GM23338 (cell line): ENCODE measurements at regions not wholly inside any gene's neighbourhood (a gene's known extent, or its start where the extent isn't known, plus 50 kb on each side); places are given as distances from the start of the nearest gene placed in this dataset.

Experiments used
- ATAC-seq: fragments of 200-7000 bp; cut with Tn5 transposase; 3 replicates; pipeline ENCODE4 v1.9.1; 2020
- DNase-seq: peaks from one replicate; pipeline ENCODE4 v3.0.0-alpha.2; 2015; ENCODE audit warnings: low spot score
- H2AFZ ChIP-seq: fragments of 200-600 bp; sonication (generic); 2 replicates; pipeline ENCODE4 v1.8.0; 2016; ENCODE audit warnings: antibody characterized with exemption, mild to moderate bottlenecking, moderate library complexity
- H3F3A ChIP-seq: fragments of 200-600 bp; sonication (generic); replicated peaks from 2 replicates; pipeline ENCODE4 v1.8.0; 2017; ENCODE audit warnings: antibody characterized with exemption, mixed run types, low read depth
- H3K27ac ChIP-seq: fragments of 200-600 bp; sonication (generic); 2 replicates; pipeline ENCODE4 v1.6.1; 2016; ENCODE audit warnings: low read depth
- H3K27me3 ChIP-seq: fragments of 200-600 bp; sonication (generic); 2 replicates; pipeline ENCODE4 v1.8.0; 2016; ENCODE audit warnings: mild to moderate bottlenecking, mixed run types, moderate library complexity; ENCODE audit not compliant: insufficient read depth
- H3K36me3 ChIP-seq: fragments of 200-600 bp; sonication (generic); 2 replicates; pipeline ENCODE4 v1.8.0; 2016; ENCODE audit warnings: mild to moderate bottlenecking; ENCODE audit not compliant: insufficient read depth
- H3K4me1 ChIP-seq: fragments of 200-600 bp; sonication (generic); 2 replicates; pipeline ENCODE4 v1.8.0; 2016; ENCODE audit warnings: mild to moderate bottlenecking, moderate library complexity; ENCODE audit not compliant: insufficient read depth
- H3K4me2 ChIP-seq: fragments of 200-600 bp; sonication (generic); 2 replicates; pipeline ENCODE4 v1.7.1; 2017; ENCODE audit warnings: mixed run types
- H3K4me3 ChIP-seq: fragments of 200-600 bp; sonication (generic); 2 replicates; pipeline ENCODE4 v1.6.1; 2016; ENCODE audit warnings: mixed run types
- H3K79me2 ChIP-seq: fragments of 200-600 bp; sonication (generic); replicated peaks from 2 replicates; pipeline ENCODE4 v1.8.0; 2017; ENCODE audit warnings: mild to moderate bottlenecking; ENCODE audit not compliant: insufficient read depth
- H3K9me2 ChIP-seq: fragments of 200-600 bp; sonication (generic); 2 replicates; pipeline ENCODE4 v1.8.0; 2017; ENCODE audit not compliant: insufficient read depth
- H4K20me1 ChIP-seq: fragments of 200-600 bp; sonication (generic); replicated peaks from 2 replicates; pipeline ENCODE4 v1.8.0; 2017; ENCODE audit warnings: mild to moderate bottlenecking; ENCODE audit not compliant: insufficient read depth
- H3K27ac Mint-ChIP-seq: 2 replicates; pipeline ENCODE4 v1.8.0; 2020; ENCODE audit warnings: inconsistent platforms, mild to moderate bottlenecking, moderate library complexity, mixed read lengths
- H3K27me3 Mint-ChIP-seq: 3 replicates; pipeline ENCODE4 v1.8.0; 2022; ENCODE audit warnings: low read depth, mild to moderate bottlenecking, moderate library complexity, mixed read lengths, inconsistent platforms; ENCODE audit not compliant: insufficient read depth, poor library complexity
- H3K36me3 Mint-ChIP-seq: 3 replicates; pipeline ENCODE4 v1.8.0; 2021; ENCODE audit warnings: low read depth, mild to moderate bottlenecking, inconsistent platforms, moderate library complexity, mixed read lengths
- H3K4me1 Mint-ChIP-seq: 3 replicates; pipeline ENCODE4 v1.8.0; 2020; ENCODE audit warnings: mild to moderate bottlenecking, inconsistent platforms, mixed read lengths
- H3K4me3 Mint-ChIP-seq: 3 replicates; pipeline ENCODE4 v1.8.0; 2021; ENCODE audit warnings: moderate library complexity, mild to moderate bottlenecking, inconsistent platforms, mixed read lengths
- H3K9me3 Mint-ChIP-seq: 3 replicates; pipeline ENCODE4 v1.8.0; 2020; ENCODE audit warnings: moderate library complexity, mild to moderate bottlenecking, inconsistent platforms, mixed read lengths
- CREB1 ChIP-seq: fragments of 250-450 bp; sonication (Bioruptor Pico); IDR thresholded peaks from 2 replicates; pipeline ENCODE4 v1.5.0; 2020; ENCODE audit warnings: low read depth, mild to moderate bottlenecking, moderate library complexity
- JUNB ChIP-seq: IDR thresholded peaks from one replicate; pipeline ENCODE4 v1.6.1; 2016; ENCODE audit warnings: antibody characterized with exemption; ENCODE audit not compliant: unreplicated experiment
- NANOG ChIP-seq: IDR thresholded peaks from 2 replicates; pipeline ENCODE4 v1.6.1; 2016; ENCODE audit warnings: antibody characterized with exemption, borderline replicate concordance
- STAT1 ChIP-seq: IDR thresholded peaks from one replicate; pipeline ENCODE4 v1.6.1; 2016; ENCODE audit warnings: antibody characterized with exemption; ENCODE audit not compliant: unreplicated experiment
- ZNF114 ChIP-seq: fragments of 250-450 bp; sonication (Bioruptor Pico); IDR thresholded peaks from 2 replicates; pipeline ENCODE4 v1.5.0; 2020; ENCODE audit warnings: mild to moderate bottlenecking, moderate library complexity
- ZNF331 ChIP-seq: fragments of 250-450 bp; sonication (Bioruptor Pico); IDR thresholded peaks from 2 replicates; pipeline ENCODE4 v1.5.0; 2020; ENCODE audit warnings: low read depth, mild to moderate bottlenecking, moderate library complexity
- TF ChIP-seq, protein P1 (sequence below): fragments of 250-450 bp; sonication (Bioruptor Pico); IDR thresholded peaks from 2 replicates; pipeline ENCODE4 v1.5.0; 2020; ENCODE audit warnings: mild to moderate bottlenecking, moderate library complexity
- TF ChIP-seq, protein P2 (sequence below), 2 experiments: fragments of 200-600 bp in 1 of 2; sonication (generic) in 1 of 2; conservative IDR thresholded peaks; 2 replicates each; pipeline versions ENCODE4 v1.5.1 to v1.6.1; 2016 to 2017; ENCODE audit warnings: antibody characterized with exemption in 2 of 2, low read depth in 2 of 2, mild to moderate bottlenecking in 2 of 2, moderate library complexity in 1 of 2

DNA sequence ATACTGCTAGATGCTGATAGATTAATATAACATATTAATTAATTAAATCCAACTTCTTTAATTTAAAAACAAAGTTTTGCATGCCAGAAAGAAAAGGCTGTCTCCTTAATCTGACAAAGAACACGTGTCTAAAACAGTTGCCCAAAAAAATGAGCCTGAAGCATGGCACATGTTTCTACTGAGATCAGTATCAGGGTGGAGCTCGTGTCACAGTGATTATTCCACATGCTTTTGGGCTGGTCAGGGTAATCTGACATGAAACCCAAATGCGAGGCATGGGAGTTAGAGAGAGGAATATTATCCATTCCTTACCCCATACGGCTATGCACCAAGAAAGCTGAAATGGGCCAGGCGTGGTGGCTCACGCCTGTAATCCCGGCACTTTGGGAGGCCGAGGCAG, 79.4 kb upstream of the ADRA2C start (continued):
- TF ChIP-seq, protein P1, sequence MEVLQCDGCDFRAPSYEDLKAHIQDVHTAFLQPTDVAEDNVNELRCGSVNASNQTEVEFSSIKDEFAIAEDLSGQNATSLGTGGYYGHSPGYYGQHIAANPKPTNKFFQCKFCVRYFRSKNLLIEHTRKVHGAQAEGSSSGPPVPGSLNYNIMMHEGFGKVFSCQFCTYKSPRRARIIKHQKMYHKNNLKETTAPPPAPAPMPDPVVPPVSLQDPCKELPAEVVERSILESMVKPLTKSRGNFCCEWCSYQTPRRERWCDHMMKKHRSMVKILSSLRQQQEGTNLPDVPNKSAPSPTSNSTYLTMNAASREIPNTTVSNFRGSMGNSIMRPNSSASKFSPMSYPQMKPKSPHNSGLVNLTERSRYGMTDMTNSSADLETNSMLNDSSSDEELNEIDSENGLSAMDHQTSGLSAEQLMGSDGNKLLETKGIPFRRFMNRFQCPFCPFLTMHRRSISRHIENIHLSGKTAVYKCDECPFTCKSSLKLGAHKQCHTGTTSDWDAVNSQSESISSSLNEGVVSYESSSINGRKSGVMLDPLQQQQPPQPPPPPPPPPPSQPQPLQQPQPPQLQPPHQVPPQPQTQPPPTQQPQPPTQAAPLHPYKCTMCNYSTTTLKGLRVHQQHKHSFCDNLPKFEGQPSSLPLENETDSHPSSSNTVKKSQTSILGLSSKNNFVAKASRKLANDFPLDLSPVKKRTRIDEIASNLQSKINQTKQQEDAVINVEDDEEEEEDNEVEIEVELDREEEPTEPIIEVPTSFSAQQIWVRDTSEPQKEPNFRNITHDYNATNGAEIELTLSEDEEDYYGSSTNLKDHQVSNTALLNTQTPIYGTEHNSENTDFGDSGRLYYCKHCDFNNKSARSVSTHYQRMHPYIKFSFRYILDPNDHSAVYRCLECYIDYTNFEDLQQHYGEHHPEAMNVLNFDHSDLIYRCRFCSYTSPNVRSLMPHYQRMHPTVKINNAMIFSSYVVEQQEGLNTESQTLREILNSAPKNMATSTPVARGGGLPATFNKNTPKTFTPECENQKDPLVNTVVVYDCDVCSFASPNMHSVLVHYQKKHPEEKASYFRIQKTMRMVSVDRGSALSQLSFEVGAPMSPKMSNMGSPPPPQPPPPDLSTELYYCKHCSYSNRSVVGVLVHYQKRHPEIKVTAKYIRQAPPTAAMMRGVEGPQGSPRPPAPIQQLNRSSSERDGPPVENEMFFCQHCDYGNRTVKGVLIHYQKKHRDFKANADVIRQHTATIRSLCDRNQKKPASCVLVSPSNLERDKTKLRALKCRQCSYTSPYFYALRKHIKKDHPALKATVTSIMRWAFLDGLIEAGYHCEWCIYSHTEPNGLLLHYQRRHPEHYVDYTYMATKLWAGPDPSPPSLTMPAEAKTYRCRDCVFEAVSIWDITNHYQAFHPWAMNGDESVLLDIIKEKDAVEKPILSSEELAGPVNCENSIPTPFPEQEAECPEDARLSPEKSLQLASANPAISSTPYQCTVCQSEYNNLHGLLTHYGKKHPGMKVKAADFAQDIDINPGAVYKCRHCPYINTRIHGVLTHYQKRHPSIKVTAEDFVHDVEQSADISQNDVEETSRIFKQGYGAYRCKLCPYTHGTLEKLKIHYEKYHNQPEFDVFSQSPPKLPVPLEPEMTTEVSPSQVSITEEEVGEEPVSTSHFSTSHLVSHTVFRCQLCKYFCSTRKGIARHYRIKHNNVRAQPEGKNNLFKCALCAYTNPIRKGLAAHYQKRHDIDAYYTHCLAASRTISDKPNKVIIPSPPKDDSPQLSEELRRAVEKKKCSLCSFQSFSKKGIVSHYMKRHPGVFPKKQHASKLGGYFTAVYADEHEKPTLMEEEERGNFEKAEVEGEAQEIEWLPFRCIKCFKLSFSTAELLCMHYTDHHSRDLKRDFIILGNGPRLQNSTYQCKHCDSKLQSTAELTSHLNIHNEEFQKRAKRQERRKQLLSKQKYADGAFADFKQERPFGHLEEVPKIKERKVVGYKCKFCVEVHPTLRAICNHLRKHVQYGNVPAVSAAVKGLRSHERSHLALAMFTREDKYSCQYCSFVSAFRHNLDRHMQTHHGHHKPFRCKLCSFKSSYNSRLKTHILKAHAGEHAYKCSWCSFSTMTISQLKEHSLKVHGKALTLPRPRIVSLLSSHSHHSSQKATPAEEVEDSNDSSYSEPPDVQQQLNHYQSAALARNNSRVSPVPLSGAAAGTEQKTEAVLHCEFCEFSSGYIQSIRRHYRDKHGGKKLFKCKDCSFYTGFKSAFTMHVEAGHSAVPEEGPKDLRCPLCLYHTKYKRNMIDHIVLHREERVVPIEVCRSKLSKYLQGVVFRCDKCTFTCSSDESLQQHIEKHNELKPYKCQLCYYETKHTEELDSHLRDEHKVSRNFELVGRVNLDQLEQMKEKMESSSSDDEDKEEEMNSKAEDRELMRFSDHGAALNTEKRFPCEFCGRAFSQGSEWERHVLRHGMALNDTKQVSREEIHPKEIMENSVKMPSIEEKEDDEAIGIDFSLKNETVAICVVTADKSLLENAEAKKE (CRISPR knock-in tag), result no peak
- TF ChIP-seq STAT1, result no peak
- no peak for TF ChIP-seq CREB1 (CRISPR knock-in tag)
- no peak for TF ChIP-seq ZNF331 (CRISPR knock-in tag)

DNA sequence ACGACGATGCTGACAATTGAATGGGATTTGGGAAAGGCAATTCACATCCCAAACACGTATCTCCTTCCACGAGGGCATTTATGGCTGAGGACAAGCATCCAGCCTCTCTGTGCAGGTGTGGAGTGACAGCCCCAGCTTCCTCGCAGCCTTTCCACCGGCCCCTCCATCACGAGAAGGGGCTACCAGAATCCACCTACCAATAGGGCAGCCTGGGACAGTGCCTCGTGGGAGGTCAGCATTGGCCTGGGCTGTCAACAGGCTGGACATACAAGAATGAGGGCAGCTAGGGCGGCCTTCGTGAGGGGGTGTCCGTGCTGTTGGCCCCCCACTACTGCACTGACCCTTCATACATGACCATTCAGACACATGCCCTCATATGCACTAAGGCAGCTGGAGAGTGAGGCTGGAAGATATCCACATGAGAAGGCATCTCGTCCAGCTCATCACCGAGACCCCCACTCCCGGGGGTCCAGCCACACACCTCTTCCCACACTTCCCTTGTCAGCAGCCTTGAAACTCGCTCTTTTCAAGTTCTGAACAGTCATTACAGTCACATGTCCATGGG, 81.0 kb upstream of the ADRA2C start:
- no peaks in the 10 kb centered on the region for H3K36me3 Mint-ChIP-seq
- H3K27ac Mint-ChIP-seq, result no peak overlapping the region
- H3K4me1 Mint-ChIP-seq, result no peaks in the 10 kb centered on the region
- Histone ChIP-seq H3K4me2 (no peak overlapping the region), H3K27ac (no peak overlapping the region), H2AFZ (no peak overlapping the region), H3K27me3 (no peaks in the 10 kb centered on the region), H3K4me3 (no peak overlapping the region), H3K36me3 (no peaks in the 10 kb centered on the region), H3K4me1 (no peaks in the 10 kb centered on the region), H4K20me1 (no peaks in the 10 kb centered on the region; the same call in 1 of the 2 replicates), H3K79me2 (no peaks in the 10 kb centered on the region), H3K9me2 (no peaks in the 10 kb centered on the region), H3F3A (no peaks in the 10 kb centered on the region)
- DNase-seq (no peak), ATAC-seq (no peak)
- no peaks in the 10 kb centered on the region for H3K9me3 Mint-ChIP-seq
- H3K4me3 Mint-ChIP-seq, result no peak overlapping the region
- H3K27me3 Mint-ChIP-seq, result peaks cover 11% of the 10 kb centered on the region
- TF ChIP-seq STAT1 (no peak), ZNF331 (CRISPR knock-in tag) (no peak), ZNF114 (CRISPR knock-in tag) (no peak), NANOG (no peak), JUNB (no peak)
- TF ChIP-seq, protein P2, sequence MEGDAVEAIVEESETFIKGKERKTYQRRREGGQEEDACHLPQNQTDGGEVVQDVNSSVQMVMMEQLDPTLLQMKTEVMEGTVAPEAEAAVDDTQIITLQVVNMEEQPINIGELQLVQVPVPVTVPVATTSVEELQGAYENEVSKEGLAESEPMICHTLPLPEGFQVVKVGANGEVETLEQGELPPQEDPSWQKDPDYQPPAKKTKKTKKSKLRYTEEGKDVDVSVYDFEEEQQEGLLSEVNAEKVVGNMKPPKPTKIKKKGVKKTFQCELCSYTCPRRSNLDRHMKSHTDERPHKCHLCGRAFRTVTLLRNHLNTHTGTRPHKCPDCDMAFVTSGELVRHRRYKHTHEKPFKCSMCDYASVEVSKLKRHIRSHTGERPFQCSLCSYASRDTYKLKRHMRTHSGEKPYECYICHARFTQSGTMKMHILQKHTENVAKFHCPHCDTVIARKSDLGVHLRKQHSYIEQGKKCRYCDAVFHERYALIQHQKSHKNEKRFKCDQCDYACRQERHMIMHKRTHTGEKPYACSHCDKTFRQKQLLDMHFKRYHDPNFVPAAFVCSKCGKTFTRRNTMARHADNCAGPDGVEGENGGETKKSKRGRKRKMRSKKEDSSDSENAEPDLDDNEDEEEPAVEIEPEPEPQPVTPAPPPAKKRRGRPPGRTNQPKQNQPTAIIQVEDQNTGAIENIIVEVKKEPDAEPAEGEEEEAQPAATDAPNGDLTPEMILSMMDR (conservative IDR thresholded peaks at IDR 0.05; ENCODE audit: low read depth in 2 of 2), result no peak
- TF ChIP-seq, protein P1 (CRISPR knock-in tag), result no peak
